Effector CD8-positive, alpha-beta T cell (primary cell): ENCODE measurements at regions not wholly inside any gene's neighbourhood (a gene's known extent, or its start where the extent isn't known, plus 50 kb on each side); places are given as distances from the start of the nearest gene placed in this dataset.
"Not testable (repeated sequence)": the region's sequence is repeated elsewhere in the genome, so short reads cannot be mapped to it uniquely, and the experiment has no call there.

Experiments
- DNase-seq: peaks from one replicate; lab custom pipeline; 2025; lab: John Stamatoyannopoulos, UW

GRCh38 chr9:135294836-135295235 lies 184.7 kb upstream of the PPP1R26 start:
- no peak for DNase-seq

- DNase-seq, result no peak
Measured at GRCh38 chr9:135295551-135296300, 183.9 kb upstream of the PPP1R26 start.

- DNase-seq, result no peak
Measured at GRCh38 chr9:135296735-135297455, 182.7 kb upstream of the PPP1R26 start.

GRCh38 chr9:135297456-135298075 lies 182.0 kb upstream of the PPP1R26 start:
- DNase-seq, result no peak

- DNase-seq, result no peak
Measured at GRCh38 chr9:135299239-135299590, 180.4 kb upstream of the PPP1R26 start.

GRCh38 chr9:135299651-135300345 lies 179.8 kb upstream of the PPP1R26 start:
- DNase-seq, result no peak

- DNase-seq, result no peak
Measured at GRCh38 chr9:135300346-135301141, 179.0 kb upstream of the PPP1R26 start.

GRCh38 chr9:135301271-135302263 lies 178.0 kb upstream of the PPP1R26 start:
- DNase-seq, result no peak

GRCh38 chr9:135302329-135303279 lies 177.0 kb upstream of the PPP1R26 start:
- no peak for DNase-seq

- no peak for DNase-seq
Measured at GRCh38 chr9:135303280-135303647, 176.3 kb upstream of the PPP1R26 start.

- no peak for DNase-seq
Measured at GRCh38 chr9:135303865-135304499, 175.6 kb upstream of the PPP1R26 start.

- DNase-seq, result no peak
Measured at GRCh38 chr9:135304886-135305285, 174.7 kb upstream of the PPP1R26 start.

- no peak for DNase-seq
Measured at GRCh38 chr9:135305546-135306180, 173.9 kb upstream of the PPP1R26 start.

GRCh38 chr9:135306699-135307098 lies 172.9 kb upstream of the PPP1R26 start:
- no peak for DNase-seq

- DNase-seq, result no peak
Measured at GRCh38 chr9:135307300-135307699, 172.3 kb upstream of the PPP1R26 start.

GRCh38 chr9:135307919-135308318 lies 171.7 kb upstream of the PPP1R26 start:
- DNase-seq, result not testable (repeated sequence)

GRCh38 chr9:135308821-135309762 lies 170.5 kb upstream of the PPP1R26 start:
- DNase-seq, result no peak
